ENCODE measurements at regions not wholly inside any gene's neighbourhood (a gene's known extent, or its start where the extent isn't known, plus 50 kb on each side); places are given as distances from the start of the nearest gene placed in this dataset.

DNA sequence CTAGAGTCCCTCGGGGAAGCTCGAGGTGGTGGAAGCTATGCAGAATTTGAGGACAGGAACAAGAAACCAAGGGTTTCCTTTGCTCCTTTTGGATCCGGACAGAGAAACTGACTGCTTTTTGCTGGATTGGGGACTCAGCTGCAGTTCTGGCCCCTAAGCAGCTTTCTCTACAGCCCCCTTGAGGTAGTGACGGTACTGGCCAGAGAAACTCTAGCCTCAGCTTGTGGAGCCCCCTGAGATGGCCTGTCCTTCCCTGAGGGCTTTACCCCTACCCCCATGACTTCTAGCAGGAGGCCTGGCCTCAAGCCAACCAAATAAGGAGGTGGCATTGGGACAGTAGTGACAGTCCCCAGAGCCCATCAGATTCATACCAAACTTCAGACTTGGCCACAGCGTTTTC lies 118.1 kb downstream of the IRX5 start:
- Histone ChIP-seq H3K4ac (ENCODE audit: low read depth in 1 of 2, low read length in 2 of 2) (no peak overlapping the region), H2BK12ac (ENCODE audit: low read length in 2 of 2) (no peak overlapping the region), H4K8ac (ENCODE audit: low read length) (no peak overlapping the region), H2BK120ac (ENCODE audit: low read depth, low read length) (no peak overlapping the region), H2AFZ (ENCODE audit: low read depth, low read length) (no peak overlapping the region), H3K18ac (ENCODE audit: low read depth in 1 of 2, low read length in 2 of 2) (no peak overlapping the region), H2AK5ac (ENCODE audit: low read length, severe bottlenecking) (no peak overlapping the region), H2BK15ac (ENCODE audit: low read depth, poor library complexity, severe bottlenecking) (no peak overlapping the region), H3K4me2 (ENCODE audit: low read length, poor library complexity, severe bottlenecking) (no peak overlapping the region), H3K4me3 (ENCODE audit: insufficient read depth in 1 of 2, low read depth in 1 of 2, low read length in 2 of 2) (no peak overlapping the region), H3K9ac (ENCODE audit: low read length) (no peak overlapping the region), H3K79me1 (replicated peaks; ENCODE audit: low read length, poor library complexity, severe bottlenecking) (no peaks in the 10 kb centered on the region), H3K23ac (ENCODE audit: low read length in 2 of 2) (no peak overlapping the region), H3K27me3 (ENCODE audit: control insufficient read depth in 1 of 2, insufficient read depth in 1 of 2, low read length in 2 of 2) (peaks cover 19 to 36% of the 10 kb centered on the region in 2 experiments), H3K4me1 (ENCODE audit: control insufficient read depth, insufficient read depth, low read depth, low read length) (no peaks in the 10 kb centered on the region), H3K14ac (ENCODE audit: low read length in 2 of 2) (no peak overlapping the region), H3K9me3 (ENCODE audit: control insufficient read depth, low read length) (no peaks in the 10 kb centered on the region), H4K91ac (ENCODE audit: low read length) (no peak overlapping the region), H3K27ac (ENCODE audit: low read length, poor library complexity, severe bottlenecking) (no peak overlapping the region), H3K36me3 (ENCODE audit: control insufficient read depth in 1 of 2, insufficient read depth in 2 of 2, low read depth in 1 of 2, low read length in 2 of 2) (no peaks in the 10 kb centered on the region), H2BK5ac (ENCODE audit: low read depth, low read length, poor library complexity, severe bottlenecking) (no peak overlapping the region)
- 83% methylated on average over 5 of the region's 5 CpGs for WGBS
- DNase-seq = no peak

DNA sequence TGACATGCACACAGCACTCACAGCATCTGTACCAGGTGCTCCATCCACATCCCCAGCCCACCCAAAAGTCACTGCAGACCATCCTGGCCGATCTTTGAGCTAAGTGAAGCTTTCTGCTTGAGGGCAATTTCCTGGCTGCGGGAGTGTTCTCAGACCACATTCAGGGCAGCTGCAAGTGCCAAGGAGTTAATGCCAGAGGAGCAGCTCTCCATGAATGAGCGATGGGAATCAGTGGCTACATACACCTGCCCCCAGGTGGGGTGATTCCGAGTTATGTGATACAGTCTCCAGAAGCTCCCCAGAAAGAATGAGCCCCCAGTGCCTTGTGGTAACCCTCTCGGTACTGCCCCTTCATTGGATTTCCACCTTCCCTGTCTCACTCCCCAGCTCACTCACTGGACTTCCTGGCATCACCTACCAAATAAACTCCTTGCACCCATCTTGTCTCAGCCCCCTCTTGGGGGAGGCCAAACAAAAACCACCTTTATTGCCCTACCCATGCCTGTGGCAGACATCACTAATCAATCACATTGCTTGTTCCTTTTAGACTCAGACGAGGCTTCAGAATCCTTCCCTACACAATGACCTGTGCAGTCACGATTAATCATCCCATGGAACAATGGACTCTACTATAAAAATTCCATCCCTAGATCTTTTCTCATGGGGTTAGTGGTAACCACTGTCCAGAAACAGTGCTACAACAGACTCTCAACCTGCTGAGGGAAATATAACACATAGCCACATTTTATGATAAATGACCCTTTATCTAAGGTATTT lies 121.1 kb downstream of the IRX5 start:
- 83% methylated on average over 7 of the region's 7 CpGs for WGBS
- Histone ChIP-seq H2BK5ac (ENCODE audit: low read depth, low read length, poor library complexity, severe bottlenecking) (no peak overlapping the region), H4K91ac (ENCODE audit: low read length) (no peak overlapping the region), H3K23ac (ENCODE audit: low read length in 2 of 2) (no peak overlapping the region), H3K27ac (ENCODE audit: low read length, poor library complexity, severe bottlenecking) (no peak overlapping the region), H2BK120ac (ENCODE audit: low read depth, low read length) (no peak overlapping the region), H3K4ac (ENCODE audit: low read depth in 1 of 2, low read length in 2 of 2) (no peak overlapping the region), H3K79me1 (replicated peaks; ENCODE audit: low read length, poor library complexity, severe bottlenecking) (no peaks in the 10 kb centered on the region), H3K4me2 (ENCODE audit: low read length, poor library complexity, severe bottlenecking) (no peak overlapping the region), H4K8ac (ENCODE audit: low read length) (no peak overlapping the region), H2AK5ac (ENCODE audit: low read length, severe bottlenecking) (no peak overlapping the region), H3K9ac (ENCODE audit: low read length) (no peak overlapping the region), H3K9me3 (ENCODE audit: control insufficient read depth, low read length) (peaks cover 7% of the 10 kb centered on the region), H3K27me3 (ENCODE audit: control insufficient read depth in 1 of 2, insufficient read depth in 1 of 2, low read length in 2 of 2) (peaks cover 15 to 37% of the 10 kb centered on the region in 2 experiments), H2BK12ac (ENCODE audit: low read length in 2 of 2) (no peak overlapping the region), H2AFZ (ENCODE audit: low read depth, low read length) (no peak overlapping the region), H3K4me1 (ENCODE audit: control insufficient read depth, insufficient read depth, low read depth, low read length) (peaks cover 2% of the 10 kb centered on the region), H3K4me3 (ENCODE audit: insufficient read depth in 1 of 2, low read depth in 1 of 2, low read length in 2 of 2) (no peak overlapping the region), H3K18ac (ENCODE audit: low read depth in 1 of 2, low read length in 2 of 2) (no peak overlapping the region), H3K14ac (ENCODE audit: low read length in 2 of 2) (no peak overlapping the region), H3K36me3 (ENCODE audit: control insufficient read depth in 1 of 2, insufficient read depth in 2 of 2, low read depth in 1 of 2, low read length in 2 of 2) (no peaks in the 10 kb centered on the region), H2BK15ac (ENCODE audit: low read depth, poor library complexity, severe bottlenecking) (no peak overlapping the region)
- DNase-seq = no peak

DNA sequence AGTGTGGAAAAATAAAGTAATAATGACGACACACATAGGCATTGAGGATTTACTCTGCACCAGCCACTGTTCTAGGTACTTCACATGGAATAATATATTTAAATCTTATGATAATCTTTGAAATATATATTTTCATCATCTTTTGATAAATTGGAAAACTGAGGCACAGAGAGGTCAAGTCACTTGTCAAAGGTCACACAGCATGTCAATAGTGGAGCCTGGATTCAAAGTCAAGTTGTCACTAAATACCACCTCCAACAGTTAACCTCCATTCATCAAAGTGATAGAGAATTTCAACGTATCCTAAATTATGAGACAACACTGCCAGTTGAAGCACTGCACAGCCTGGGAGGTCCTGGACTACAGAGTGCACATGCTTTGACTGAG lies 121.7 kb downstream of the IRX5 start:
- Histone ChIP-seq H3K27ac (ENCODE audit: low read length, poor library complexity, severe bottlenecking) (no peak overlapping the region), H3K4ac (ENCODE audit: low read depth in 1 of 2, low read length in 2 of 2) (no peak overlapping the region), H3K18ac (ENCODE audit: low read depth in 1 of 2, low read length in 2 of 2) (no peak overlapping the region), H2BK5ac (ENCODE audit: low read depth, low read length, poor library complexity, severe bottlenecking) (no peak overlapping the region), H2BK120ac (ENCODE audit: low read depth, low read length) (no peak overlapping the region), H3K79me1 (replicated peaks; ENCODE audit: low read length, poor library complexity, severe bottlenecking) (no peaks in the 10 kb centered on the region), H3K27me3 (ENCODE audit: control insufficient read depth in 1 of 2, insufficient read depth in 1 of 2, low read length in 2 of 2) (peaks cover 14 to 37% of the 10 kb centered on the region in 2 experiments), H2AK5ac (ENCODE audit: low read length, severe bottlenecking) (no peak overlapping the region), H3K23ac (ENCODE audit: low read length in 2 of 2) (no peak overlapping the region), H3K36me3 (ENCODE audit: control insufficient read depth in 1 of 2, insufficient read depth in 2 of 2, low read depth in 1 of 2, low read length in 2 of 2) (no peaks in the 10 kb centered on the region), H3K4me2 (ENCODE audit: low read length, poor library complexity, severe bottlenecking) (no peak overlapping the region), H3K4me3 (ENCODE audit: insufficient read depth in 1 of 2, low read depth in 1 of 2, low read length in 2 of 2) (no peak overlapping the region), H4K8ac (ENCODE audit: low read length) (no peak overlapping the region), H2BK15ac (ENCODE audit: low read depth, poor library complexity, severe bottlenecking) (no peak overlapping the region), H3K9me3 (ENCODE audit: control insufficient read depth, low read length) (peaks cover 7% of the 10 kb centered on the region), H3K14ac (ENCODE audit: low read length in 2 of 2) (no peak overlapping the region), H2BK12ac (ENCODE audit: low read length in 2 of 2) (no peak overlapping the region), H3K4me1 (ENCODE audit: control insufficient read depth, insufficient read depth, low read depth, low read length) (peaks cover 7% of the 10 kb centered on the region), H3K9ac (ENCODE audit: low read length) (no peak overlapping the region), H2AFZ (ENCODE audit: low read depth, low read length) (no peak overlapping the region), H4K91ac (ENCODE audit: low read length) (no peak overlapping the region)
- 86% methylated on average over 1 of the region's 2 CpGs for WGBS
- DNase-seq = no peak

DNA sequence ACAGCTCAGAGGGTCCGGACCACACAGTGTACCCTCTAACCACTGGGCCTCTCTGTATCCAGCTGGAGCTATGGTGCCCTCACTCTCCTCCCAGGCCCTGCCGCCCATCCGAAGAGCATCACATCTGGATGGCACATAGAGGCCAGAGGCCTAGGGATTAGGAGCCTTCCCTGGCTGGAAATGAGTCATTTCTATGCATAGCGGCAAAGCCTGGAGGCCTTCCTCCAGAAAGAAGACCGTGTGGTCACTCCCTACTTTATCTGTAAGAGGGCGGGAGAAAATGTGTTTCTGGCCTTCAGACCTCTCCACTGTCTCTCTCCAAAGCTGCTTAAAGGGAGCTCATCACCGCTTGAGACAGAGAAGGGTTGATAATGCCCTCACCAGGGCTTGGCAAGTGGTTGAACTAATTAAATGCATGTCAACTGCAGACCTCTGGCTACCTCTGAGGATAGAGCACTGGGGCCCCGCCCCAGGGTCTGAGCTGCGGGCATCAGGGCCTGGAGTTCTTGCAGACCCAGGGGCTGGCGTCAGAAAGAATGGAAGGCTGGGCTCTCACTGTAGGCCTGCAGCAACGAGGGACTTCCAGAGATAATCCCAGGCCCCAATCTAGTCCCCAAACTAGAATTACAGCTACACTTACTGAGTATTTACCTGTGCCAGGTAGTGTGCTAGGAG lies 122.2 kb downstream of the IRX5 start:
- 72% methylated on average over 11 of the region's 11 CpGs for WGBS

More for the DNA sequence above, 122.2 kb downstream of the IRX5 start:
- Histone ChIP-seq H3K14ac (ENCODE audit: low read length in 2 of 2) (no peak overlapping the region), H2AFZ (ENCODE audit: low read depth, low read length) (no peak overlapping the region), H3K4me3 (ENCODE audit: insufficient read depth in 1 of 2, low read depth in 1 of 2, low read length in 2 of 2) (no peak overlapping the region), H3K27me3 (ENCODE audit: control insufficient read depth in 1 of 2, insufficient read depth in 1 of 2, low read length in 2 of 2) (peaks cover 15 to 39% of the 10 kb centered on the region in 2 experiments), H3K23ac (ENCODE audit: low read length in 2 of 2) (no peak overlapping the region), H3K79me1 (replicated peaks; ENCODE audit: low read length, poor library complexity, severe bottlenecking) (no peaks in the 10 kb centered on the region), H2BK5ac (ENCODE audit: low read depth, low read length, poor library complexity, severe bottlenecking) (no peak overlapping the region), H2BK120ac (ENCODE audit: low read depth, low read length) (no peak overlapping the region), H3K9ac (ENCODE audit: low read length) (no peak overlapping the region), H2BK15ac (ENCODE audit: low read depth, poor library complexity, severe bottlenecking) (no peak overlapping the region), H2AK5ac (ENCODE audit: low read length, severe bottlenecking) (no peak overlapping the region), H3K36me3 (ENCODE audit: control insufficient read depth in 1 of 2, insufficient read depth in 2 of 2, low read depth in 1 of 2, low read length in 2 of 2) (no peaks in the 10 kb centered on the region), H2BK12ac (ENCODE audit: low read length in 2 of 2) (no peak overlapping the region), H3K4me2 (ENCODE audit: low read length, poor library complexity, severe bottlenecking) (no peak overlapping the region), H4K8ac (ENCODE audit: low read length) (no peak overlapping the region), H3K27ac (ENCODE audit: low read length, poor library complexity, severe bottlenecking) (no peak overlapping the region), H3K18ac (ENCODE audit: low read depth in 1 of 2, low read length in 2 of 2) (no peak overlapping the region), H3K4me1 (ENCODE audit: control insufficient read depth, insufficient read depth, low read depth, low read length) (peaks cover 7% of the 10 kb centered on the region), H3K4ac (ENCODE audit: low read depth in 1 of 2, low read length in 2 of 2) (no peak overlapping the region), H3K9me3 (ENCODE audit: control insufficient read depth, low read length) (peaks cover 7% of the 10 kb centered on the region), H4K91ac (ENCODE audit: low read length) (no peak overlapping the region)
- DNase-seq = no peak
